ENCODE measurements at regions not wholly inside any gene's neighbourhood (a gene's known extent, or its start where the extent isn't known, plus 50 kb on each side); places are given as distances from the start of the nearest gene placed in this dataset.

DNA sequence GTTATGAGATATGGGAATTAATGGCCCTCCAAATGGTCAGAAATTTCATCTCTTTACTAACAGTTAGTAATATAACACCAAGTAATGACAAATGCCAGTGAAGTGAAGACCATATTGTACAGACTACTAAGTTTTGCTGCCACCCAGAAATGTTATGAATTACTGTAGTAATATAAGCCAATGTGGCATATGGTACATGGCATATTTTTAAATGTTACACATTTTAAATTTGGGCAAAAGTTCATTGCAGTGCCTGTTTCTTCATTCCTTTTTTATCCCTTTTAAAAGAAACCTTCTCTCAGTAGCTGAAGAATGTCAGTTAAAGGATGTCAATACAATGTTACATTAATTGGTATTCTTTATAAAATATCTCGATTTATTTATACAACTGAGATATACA is 626.5 kb upstream of the SLC8A1 start:
- Histone ChIP-seq H3K27ac (ENCODE audit: low read depth in 1 of 2, low read length in 2 of 2) (no peak overlapping the region), H3K36me3 (ENCODE audit: control insufficient read depth in 4 of 4, insufficient read depth in 3 of 4, low read depth in 1 of 4, low read length in 3 of 4) (no peaks in the 10 kb centered on the region), H3K9ac (ENCODE audit: low read depth in 1 of 2, low read length in 2 of 2) (no peak overlapping the region), H3K9me3 (ENCODE audit: control insufficient read depth in 4 of 4, low read length in 3 of 4) (no peaks in the 10 kb centered on the region), H3K4me1 (ENCODE audit: control insufficient read depth in 4 of 4, insufficient read depth in 4 of 4, low read length in 3 of 4) (no peaks in the 10 kb centered on the region), H3K4me3 (ENCODE audit: low read depth in 1 of 3, low read length in 3 of 3) (no peak overlapping the region), H3K27me3 (ENCODE audit: control insufficient read depth in 4 of 4, insufficient read depth in 4 of 4, low read length in 3 of 4) (no peaks in the 10 kb centered on the region)
- WGBS, result 76% methylated on average over 1 of the region's 1 CpG
- TF ChIP-seq RXRA (IDR thresholded peaks at IDR 0.05), result no peak
- TF ChIP-seq, protein P1, sequence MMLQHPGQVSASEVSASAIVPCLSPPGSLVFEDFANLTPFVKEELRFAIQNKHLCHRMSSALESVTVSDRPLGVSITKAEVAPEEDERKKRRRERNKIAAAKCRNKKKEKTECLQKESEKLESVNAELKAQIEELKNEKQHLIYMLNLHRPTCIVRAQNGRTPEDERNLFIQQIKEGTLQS (IDR thresholded peaks at IDR 0.05), result no peak
- no peak for DNase-seq (ENCODE audit: low spot score)

DNA sequence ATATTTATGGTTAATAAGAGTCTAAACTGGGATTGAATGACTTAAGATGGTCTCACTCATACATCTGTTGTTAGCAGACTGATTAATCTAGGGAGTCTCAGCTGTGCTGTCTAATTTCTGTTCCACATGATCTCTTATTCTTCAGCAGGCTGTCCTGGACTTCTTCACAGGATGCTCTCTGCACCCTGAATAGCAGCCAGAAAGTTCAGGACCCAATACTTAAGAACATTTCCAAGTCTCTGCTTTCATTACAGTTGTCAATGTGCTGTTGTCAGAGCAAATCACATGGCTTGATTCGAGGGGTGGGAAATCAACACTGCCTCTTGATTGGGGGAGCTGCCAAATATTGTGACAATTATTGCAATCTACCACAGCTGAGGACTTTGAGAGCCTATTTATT is 627.1 kb upstream of the SLC8A1 start:
- Histone ChIP-seq H3K4me3 (ENCODE audit: low read depth in 1 of 3, low read length in 3 of 3) (no peak overlapping the region), H3K9ac (ENCODE audit: low read depth in 1 of 2, low read length in 2 of 2) (no peak overlapping the region), H3K4me1 (ENCODE audit: control insufficient read depth in 4 of 4, insufficient read depth in 4 of 4, low read length in 3 of 4) (no peaks in the 10 kb centered on the region), H3K27me3 (ENCODE audit: control insufficient read depth in 4 of 4, insufficient read depth in 4 of 4, low read length in 3 of 4) (no peaks in the 10 kb centered on the region), H3K27ac (ENCODE audit: low read depth in 1 of 2, low read length in 2 of 2) (no peak overlapping the region), H3K36me3 (ENCODE audit: control insufficient read depth in 4 of 4, insufficient read depth in 3 of 4, low read depth in 1 of 4, low read length in 3 of 4) (no peaks in the 10 kb centered on the region), H3K9me3 (ENCODE audit: control insufficient read depth in 4 of 4, low read length in 3 of 4) (no peaks in the 10 kb centered on the region)
- 60% methylated on average over 1 of the region's 1 CpG for WGBS
- DNase-seq (ENCODE audit: low spot score), result no peak
- TF ChIP-seq FOXA1 (IDR thresholded peaks at IDR 0.05) (no peak), REST (IDR thresholded peaks at IDR 0.05) (no peak), HNF4G (IDR thresholded peaks at IDR 0.05) (no peak), NR2F2 (IDR thresholded peaks at IDR 0.05) (peak; percentile 67)

DNA sequence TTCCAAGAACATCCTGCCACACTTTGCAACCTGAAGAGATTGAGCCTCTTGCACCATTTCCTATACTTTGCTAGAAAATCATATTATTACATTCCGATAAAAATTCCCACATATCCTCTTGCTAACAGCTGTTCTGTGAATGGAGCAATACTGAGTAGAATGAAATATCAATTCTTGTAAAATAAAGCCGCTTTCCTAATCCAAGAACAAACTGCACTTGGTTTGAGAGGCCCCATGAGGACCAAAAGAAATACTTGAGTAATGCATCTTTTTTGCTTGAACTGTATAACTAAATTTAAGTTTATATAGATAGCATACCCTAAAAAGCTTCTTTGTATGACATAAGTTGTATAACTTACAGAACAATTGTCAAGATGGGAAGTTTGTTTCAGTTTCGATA is 632.4 kb upstream of the SLC8A1 start:
- 76% methylated on average over 3 of the region's 3 CpGs for WGBS
- no peak for TF ChIP-seq CTCF (IDR thresholded peaks at IDR 0.05; ENCODE audit: low read depth, low read length, missing input control)
- TF ChIP-seq MAX (IDR thresholded peaks at IDR 0.05), result no peak
- TF ChIP-seq RXRA (IDR thresholded peaks at IDR 0.05), result no peak
- TF ChIP-seq YY1 (IDR thresholded peaks at IDR 0.05), result no peak
- TF ChIP-seq TAF1 (conservative IDR thresholded peaks at IDR 0.05), result no peak
- TF ChIP-seq JUND (IDR thresholded peaks at IDR 0.05), result no peak
- TF ChIP-seq GABPA (IDR thresholded peaks at IDR 0.05 in 1 of 2, conservative IDR thresholded peaks at IDR 0.05 in 1 of 2), result no peak
- H3K9ac ChIP-seq (ENCODE audit: low read depth in 1 of 2, low read length in 2 of 2), result no peak overlapping the region
- H3K9me3 ChIP-seq (ENCODE audit: control insufficient read depth in 4 of 4, low read length in 3 of 4), result no peaks in the 10 kb centered on the region
- DNase-seq (ENCODE audit: low spot score), result no peak
- no peaks in the 10 kb centered on the region for H3K36me3 ChIP-seq (ENCODE audit: control insufficient read depth in 4 of 4, insufficient read depth in 3 of 4, low read depth in 1 of 4, low read length in 3 of 4)
- no peak overlapping the region for H3K4me3 ChIP-seq (ENCODE audit: low read depth in 1 of 3, low read length in 3 of 3)
- no peaks in the 10 kb centered on the region for H3K4me1 ChIP-seq (ENCODE audit: control insufficient read depth in 4 of 4, insufficient read depth in 4 of 4, low read length in 3 of 4)
- H3K27me3 ChIP-seq (ENCODE audit: control insufficient read depth in 4 of 4, insufficient read depth in 4 of 4, low read length in 3 of 4), result no peaks in the 10 kb centered on the region
- no peak overlapping the region for H3K27ac ChIP-seq (ENCODE audit: low read depth in 1 of 2, low read length in 2 of 2)
